ENCODE measurements at regions not wholly inside any gene's neighbourhood (a gene's known extent, or its start where the extent isn't known, plus 50 kb on each side); places are given as distances from the start of the nearest gene placed in this dataset.

DNA sequence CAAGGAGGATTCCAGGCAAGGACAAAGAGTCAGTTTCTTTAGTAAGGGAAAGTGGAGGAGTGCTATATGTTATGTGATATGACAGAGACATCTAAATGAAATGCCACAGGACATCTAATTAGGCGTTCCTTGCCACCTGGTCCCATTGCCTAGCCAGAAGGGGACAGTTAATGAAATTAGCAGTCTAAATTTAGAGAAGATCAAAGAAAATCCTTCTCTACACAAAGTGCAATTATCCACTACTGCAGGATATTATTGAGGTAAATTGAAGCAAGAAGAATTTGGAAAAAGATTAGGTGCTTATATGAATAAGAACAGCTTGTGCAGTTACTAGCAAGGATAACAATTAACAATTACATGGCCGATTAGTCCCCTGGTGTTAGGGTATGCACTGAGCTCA, 495.3 kb upstream of the NMUR2 start:
- no peak for TF ChIP-seq TCF7L2 (IDR thresholded peaks at IDR 0.05; ENCODE audit: borderline replicate concordance, extremely low read depth, insufficient read depth, insufficient read length)
- TF ChIP-seq POLR2A (IDR thresholded peaks at IDR 0.05; ENCODE audit: borderline replicate concordance, extremely low read depth, insufficient read depth, insufficient read length) = no peak
- TF ChIP-seq ZFX (IDR thresholded peaks at IDR 0.05) = no peak
- no peak for TF ChIP-seq EZH2 (IDR thresholded peaks at IDR 0.05)
- TF ChIP-seq EGR1 (IDR thresholded peaks at IDR 0.05; ENCODE audit: low read depth) = no peak
- no peak for TF ChIP-seq SRF (IDR thresholded peaks at IDR 0.05; ENCODE audit: low read depth)
- TF ChIP-seq, protein P1, sequence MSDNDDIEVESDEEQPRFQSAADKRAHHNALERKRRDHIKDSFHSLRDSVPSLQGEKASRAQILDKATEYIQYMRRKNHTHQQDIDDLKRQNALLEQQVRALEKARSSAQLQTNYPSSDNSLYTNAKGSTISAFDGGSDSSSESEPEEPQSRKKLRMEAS (IDR thresholded peaks at IDR 0.05) = no peak
- TF ChIP-seq, protein P2, sequence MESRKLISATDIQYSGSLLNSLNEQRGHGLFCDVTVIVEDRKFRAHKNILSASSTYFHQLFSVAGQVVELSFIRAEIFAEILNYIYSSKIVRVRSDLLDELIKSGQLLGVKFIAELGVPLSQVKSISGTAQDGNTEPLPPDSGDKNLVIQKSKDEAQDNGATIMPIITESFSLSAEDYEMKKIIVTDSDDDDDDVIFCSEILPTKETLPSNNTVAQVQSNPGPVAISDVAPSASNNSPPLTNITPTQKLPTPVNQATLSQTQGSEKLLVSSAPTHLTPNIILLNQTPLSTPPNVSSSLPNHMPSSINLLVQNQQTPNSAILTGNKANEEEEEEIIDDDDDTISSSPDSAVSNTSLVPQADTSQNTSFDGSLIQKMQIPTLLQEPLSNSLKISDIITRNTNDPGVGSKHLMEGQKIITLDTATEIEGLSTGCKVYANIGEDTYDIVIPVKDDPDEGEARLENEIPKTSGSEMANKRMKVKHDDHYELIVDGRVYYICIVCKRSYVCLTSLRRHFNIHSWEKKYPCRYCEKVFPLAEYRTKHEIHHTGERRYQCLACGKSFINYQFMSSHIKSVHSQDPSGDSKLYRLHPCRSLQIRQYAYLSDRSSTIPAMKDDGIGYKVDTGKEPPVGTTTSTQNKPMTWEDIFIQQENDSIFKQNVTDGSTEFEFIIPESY (IDR thresholded peaks at IDR 0.05; ENCODE audit: extremely low read depth, insufficient replicate concordance, low read length) = no peak
- TF ChIP-seq, protein P3, sequence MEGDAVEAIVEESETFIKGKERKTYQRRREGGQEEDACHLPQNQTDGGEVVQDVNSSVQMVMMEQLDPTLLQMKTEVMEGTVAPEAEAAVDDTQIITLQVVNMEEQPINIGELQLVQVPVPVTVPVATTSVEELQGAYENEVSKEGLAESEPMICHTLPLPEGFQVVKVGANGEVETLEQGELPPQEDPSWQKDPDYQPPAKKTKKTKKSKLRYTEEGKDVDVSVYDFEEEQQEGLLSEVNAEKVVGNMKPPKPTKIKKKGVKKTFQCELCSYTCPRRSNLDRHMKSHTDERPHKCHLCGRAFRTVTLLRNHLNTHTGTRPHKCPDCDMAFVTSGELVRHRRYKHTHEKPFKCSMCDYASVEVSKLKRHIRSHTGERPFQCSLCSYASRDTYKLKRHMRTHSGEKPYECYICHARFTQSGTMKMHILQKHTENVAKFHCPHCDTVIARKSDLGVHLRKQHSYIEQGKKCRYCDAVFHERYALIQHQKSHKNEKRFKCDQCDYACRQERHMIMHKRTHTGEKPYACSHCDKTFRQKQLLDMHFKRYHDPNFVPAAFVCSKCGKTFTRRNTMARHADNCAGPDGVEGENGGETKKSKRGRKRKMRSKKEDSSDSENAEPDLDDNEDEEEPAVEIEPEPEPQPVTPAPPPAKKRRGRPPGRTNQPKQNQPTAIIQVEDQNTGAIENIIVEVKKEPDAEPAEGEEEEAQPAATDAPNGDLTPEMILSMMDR (IDR thresholded peaks at IDR 0.05 in 2 of 3, conservative IDR thresholded peaks at IDR 0.05 in 1 of 3; ENCODE audit: borderline replicate concordance in 1 of 3, insufficient read depth in 1 of 3, low read depth in 2 of 3, low read length in 2 of 3) = no peak
- POLR2A ChIA-PET = no interaction called here
- Histone ChIP-seq H3K4me3 (replicated peaks in 1 of 2; ENCODE audit: low read depth in 1 of 2, low read length in 2 of 2) (no peak overlapping the region), H2AFZ (ENCODE audit: low read depth, low read length, poor library complexity, severe bottlenecking) (no peak overlapping the region), H4K20me1 (ENCODE audit: insufficient read depth) (no peaks in the 10 kb centered on the region), H3K9me2 (ENCODE audit: insufficient read depth) (no peaks in the 10 kb centered on the region), H3K4me1 (ENCODE audit: control insufficient read depth in 1 of 2, insufficient read depth in 2 of 2, low read length in 2 of 2) (no peaks in the 10 kb centered on the region), H3K9me3 (ENCODE audit: control insufficient read depth in 1 of 2, insufficient read depth in 1 of 2, low read depth in 1 of 2, low read length in 2 of 2) (peaks cover 0 to 8% of the 10 kb centered on the region in 2 experiments; a peak in 2 of 4 replicates), H3K9ac (ENCODE audit: low read length) (no peak overlapping the region), H3K36me3 (ENCODE audit: control insufficient read depth in 1 of 2, insufficient read depth in 2 of 2, low read length in 2 of 2) (no peaks in the 10 kb centered on the region), H3K27ac (ENCODE audit: low read depth, low read length) (no peak overlapping the region), H3K79me2 (ENCODE audit: insufficient read depth, low read length) (no peaks in the 10 kb centered on the region), H3K27me3 (ENCODE audit: insufficient read depth, low read length) (no peaks in the 10 kb centered on the region), H3K4me2 (ENCODE audit: low read length) (no peak overlapping the region)
- ATAC-seq (no peak), DNase-seq (ENCODE audit: low read depth, low spot score) (no peak)
- intact Hi-C loops (cut with micrococcal nuclease) = no loop called here
- BruUV-seq (replicated peaks) = no TSS peak
- CTCF ChIA-PET = no interaction called here
- RAD21 ChIA-PET (ENCODE audit: low non-redundant PET in 1 of 2, low total read pairs in 2 of 2, uncharacterized antibody in 2 of 2, unreplicated experiment in 2 of 2) = no interaction called here
